Heart right ventricle (tissue), 16 donors: ENCODE measurements at regions not wholly inside any gene's neighbourhood (a gene's known extent, or its start where the extent isn't known, plus 50 kb on each side); places are given as distances from the start of the nearest gene placed in this dataset.

Source experiments
- ATAC-seq, 8 donors: fragments of 200-7000 bp; cut with Tn5 transposase; one replicate each; pipeline ENCODE4 v1.9.1; 2020; ENCODE audit warnings: mild to moderate bottlenecking in 8 of 8, moderate library complexity in 8 of 8, moderate number of reproducible peaks in 1 of 8
- DNase-seq, 2 donors: peaks; one replicate each; pipeline ENCODE4 v3.0.0-alpha.2; 2020
- H3K27ac ChIP-seq, 10 donors: fragments of 200-600 bp; sonication (generic) in 2 of 10; one replicate each; pipeline versions ENCODE4 v1.5.0 to v1.8.0; 2020 to 2022; ENCODE audit warnings: mild to moderate bottlenecking in 3 of 10
- H3K27me3 ChIP-seq, 7 donors: fragments of 200-600 bp; one replicate each; pipeline ENCODE4 v1.8.0; 2021 to 2022; ENCODE audit warnings: mild to moderate bottlenecking in 2 of 7
- H3K36me3 ChIP-seq, 9 donors: fragments of 200-600 bp; sonication (generic) in 1 of 9; one replicate each; pipeline versions ENCODE4 v1.5.0 to v1.8.0; 2020 to 2022; ENCODE audit warnings: mild to moderate bottlenecking in 2 of 9
- H3K4me1 ChIP-seq, 9 donors: fragments of 200-600 bp; sonication (generic) in 1 of 9; one replicate each; pipeline versions ENCODE4 v1.5.0 to v1.8.0; 2020 to 2022; ENCODE audit warnings: mild to moderate bottlenecking in 4 of 9
- H3K4me3 ChIP-seq, 10 donors: fragments of 200-600 bp; sonication (generic) in 2 of 10; one replicate each; pipeline versions ENCODE4 v1.5.0 to v1.8.0; 2020 to 2022; ENCODE audit warnings: mild to moderate bottlenecking in 7 of 10, moderate library complexity in 2 of 10
- H3K9me3 ChIP-seq, 11 donors: fragments of 200-600 bp in 10 of 11; sonication (generic) in 2 of 11; one replicate each; pipeline versions ENCODE4 v1.5.0 to v1.8.0; 2013 to 2022; ENCODE audit warnings: mild to moderate bottlenecking in 2 of 11, control low read depth in 1 of 11, moderate library complexity in 1 of 11
- CTCF ChIP-seq, 9 donors: fragments of 200-600 bp; sonication (generic) in 2 of 9; IDR thresholded peaks; one replicate each; pipeline versions ENCODE4 v1.5.0 to v1.8.0; 2021 to 2022; ENCODE audit warnings: antibody characterized with exemption in 9 of 9, mild to moderate bottlenecking in 5 of 9, moderate library complexity in 1 of 9
- WGBS, 2 donors: extraction: QIAGEN DNeasy Blood & Tissue Kit; methylation state at CpG; one replicate each; pipeline ENCODE4 v1.1.7; 2013; ENCODE audit warnings: inconsistent platforms in 1 of 2; 5-methylcytosine and 5-hydroxymethylcytosine counted together
- intact Hi-C, 10 donors: fragments of 100-400 bp; cut with DNase I; formaldehyde crosslinking; loops; one replicate each; pipeline versions ENCODE4 v1.11.1 to v1.14.2; 2022
- donor health status: Arrhythmogenic right ventricular cardiomyopathy.
- donor health status: ischemic (EF 13 %, LVEDD 7.1; RV severe dilation, severe dysfunction).
- donor health status: healthy with polysubstance abuse.
- donor health status: DM: no; HTN: yes; CAD: no.
- donor health status: DM: no; HTN: no; CAD: no.
- donor health status: ischemic (EF 25% LVEDD 6.9; RV normal size, moderate dysfunction).
- donor health status: ischemic (EF 25% LVEDD 5.7; RV mildly dilated, moderate dysfunction).
- donor health status: healthy.
- donor health status: DM: yes; HTN: yes; CAD: no.
- donor health status: Ischemic cardiomyopathy.
- donor health status: ischemic (EF 35%, LVEDD 5.7; RV mildly dilated, moderate dysfunction).
- donor health status: nonischemic (EF 11% LVEDD 7.7; RV severe dilation, severe dysfunction).
- donor health status: DM: yes; HTN: yes; CAD: no.
- donor health status: PGD.
- donor health status: ischemic (EF 29% LVEDD 5.4; RV normal size, mild dysfunction).
- donor health status: nonischemic (EF 23%, LVEDD 6.1; RV moderate dilation, normal function).

GRCh38 chr10:29896053-29896452 is 163.3 kb downstream of the JCAD start:
- ATAC-seq: peak in 4 of 8 donors; percentile 5 to 54 (median 8)
- Histone ChIP-seq H3K27ac (peak overlapping the region in 7 of 10 donors; percentile 26 to 81 (median 75)), H3K9me3 (peaks cover 0 to 16% (median 0%) of the 10 kb centered on the region in 11 donors), H3K4me3 (no peak overlapping the region), H3K27me3 (no peaks in the 10 kb centered on the region), H3K36me3 (no peaks in the 10 kb centered on the region), H3K4me1 (peaks cover 0 to 19% (median 15%) of the 10 kb centered on the region in 9 donors)
- intact Hi-C loops: no loop called here
- no peak for DNase-seq
- 25 to 46% methylated on average over 2 of the region's 2 CpGs for WGBS, 2 donors
- TF ChIP-seq CTCF (IDR thresholded peaks at IDR 0.05): no peak

- DNase-seq (peak; percentile 59 to 88), ATAC-seq (peak; percentile 86 to 96 (median 92))
- Histone ChIP-seq H3K9me3 (peaks cover 0 to 16% (median 0%) of the 10 kb centered on the region in 11 donors), H3K27ac (peak overlapping the region in 8 of 10 donors; percentile 21 to 81 (median 72)), H3K4me1 (peaks cover 0 to 19% (median 15%) of the 10 kb centered on the region in 9 donors), H3K4me3 (no peak overlapping the region), H3K36me3 (no peaks in the 10 kb centered on the region), H3K27me3 (no peaks in the 10 kb centered on the region)
- TF ChIP-seq CTCF (IDR thresholded peaks at IDR 0.05): no peak
- 30 to 43% methylated on average over 6 of the region's 6 CpGs for WGBS, 2 donors
- intact Hi-C loops: no loop called here
Observed at GRCh38 chr10:29895456-29895855, 163.9 kb downstream of the JCAD start.

- no peak for DNase-seq
- no peaks in the 10 kb centered on the region for H3K4me1 ChIP-seq
- no peaks in the 10 kb centered on the region for H3K36me3 ChIP-seq
- TF ChIP-seq CTCF (IDR thresholded peaks at IDR 0.05): no peak
- peaks cover 0 to 4% (median 0%) of the 10 kb centered on the region in 11 donors for H3K9me3 ChIP-seq
- no peak overlapping the region for H3K27ac ChIP-seq
- intact Hi-C loops: no loop called here
- ATAC-seq: no peak
- H3K27me3 ChIP-seq: no peaks in the 10 kb centered on the region
- WGBS, 2 donors: 72 to 88% methylated on average over 1 of the region's 1 CpG
- H3K4me3 ChIP-seq: no peak overlapping the region
Observed at GRCh38 chr10:29888321-29888720, 171.1 kb downstream of the JCAD start.

GRCh38 chr10:29886299-29886698 is 173.1 kb downstream of the JCAD start:
- WGBS, 2 donors: 75 to 80% methylated on average over 3 of the region's 3 CpGs

More at GRCh38 chr10:29886299-29886698, 173.1 kb downstream of the JCAD start:
- no peak for TF ChIP-seq CTCF (IDR thresholded peaks at IDR 0.05)
- intact Hi-C loops: no loop called here
- ATAC-seq (no peak), DNase-seq (no peak)
- no peak overlapping the region for H3K27ac ChIP-seq
- no peak overlapping the region for H3K4me3 ChIP-seq
- no peaks in the 10 kb centered on the region for H3K27me3 ChIP-seq
- H3K36me3 ChIP-seq: no peaks in the 10 kb centered on the region
- no peaks in the 10 kb centered on the region for H3K9me3 ChIP-seq
- peaks cover 0 to 16% (median 9%) of the 10 kb centered on the region in 9 donors for H3K4me1 ChIP-seq
